ENCODE measurements at regions not wholly inside any gene's neighbourhood (a gene's known extent, or its start where the extent isn't known, plus 50 kb on each side); places are given as distances from the start of the nearest gene placed in this dataset.
"Not testable (repeated sequence)": the region's sequence is repeated elsewhere in the genome, so short reads cannot be mapped to it uniquely, and the experiment has no call there.

- no peak for DNase-seq
These were observed 433.8 kb downstream of the PLPP3 start for GRCh38 chr1:56145581-56145980.

GRCh38 chr1:56142301-56142700, 437.1 kb downstream of the PLPP3 start:
- no peak for DNase-seq

- DNase-seq, result no peak
These were observed 439.5 kb downstream of the PLPP3 start for GRCh38 chr1:56139836-56140235.

GRCh38 chr1:56137521-56138505, 441.6 kb downstream of the PLPP3 start:
- no peak for DNase-seq

- DNase-seq, result no peak
These were observed 442.3 kb downstream of the PLPP3 start for GRCh38 chr1:56137090-56137489.

GRCh38 chr1:56135864-56136147, 443.6 kb downstream of the PLPP3 start:
- DNase-seq, result no peak

- DNase-seq, result no peak
These were observed 444.1 kb downstream of the PLPP3 start for GRCh38 chr1:56135069-56135863.

- no peak for DNase-seq
These were observed 445.6 kb downstream of the PLPP3 start for GRCh38 chr1:56133522-56134472.

GRCh38 chr1:56132520-56132919, 446.8 kb downstream of the PLPP3 start:
- DNase-seq, result no peak

GRCh38 chr1:56129837-56130236, 449.5 kb downstream of the PLPP3 start:
- no peak for DNase-seq

GRCh38 chr1:56125316-56125715, 454.0 kb downstream of the PLPP3 start:
- DNase-seq, result no peak

- no peak for DNase-seq
These were observed 455.5 kb downstream of the PLPP3 start for GRCh38 chr1:56123826-56124225.

- DNase-seq, result no peak
These were observed 455.9 kb downstream of the PLPP3 start for GRCh38 chr1:56123421-56123820.

GRCh38 chr1:56120021-56120420, 459.3 kb downstream of the PLPP3 start:
- no peak for DNase-seq

- DNase-seq, result not testable (repeated sequence)
These were observed 460.7 kb downstream of the PLPP3 start for GRCh38 chr1:56118676-56119075.

GRCh38 chr1:56115701-56116100, 463.7 kb downstream of the PLPP3 start:
- no peak for DNase-seq

- DNase-seq, result no peak
These were observed 465.7 kb downstream of the PLPP3 start for GRCh38 chr1:56113679-56114078.

- no peak for DNase-seq
These were observed 472.1 kb downstream of the PLPP3 start for GRCh38 chr1:56107275-56107638.

GRCh38 chr1:56106531-56107274, 472.7 kb downstream of the PLPP3 start:
- no peak for DNase-seq

GRCh38 chr1:56105397-56105796, 474.0 kb downstream of the PLPP3 start:
- no peak for DNase-seq

GRCh38 chr1:56099766-56100265, 479.5 kb downstream of the PLPP3 start:
- no peak for DNase-seq

GRCh38 chr1:56098946-56099345, 480.4 kb downstream of the PLPP3 start:
- no peak for DNase-seq

All from GDM1 (cell line).